ENCODE measurements at regions not wholly inside any gene's neighbourhood (a gene's known extent, or its start where the extent isn't known, plus 50 kb on each side); places are given as distances from the start of the nearest gene placed in this dataset.

- TF ChIP-seq CTCF (IDR thresholded peaks at IDR 0.05) (no peak), POLR2A (IDR thresholded peaks at IDR 0.05) (no peak)
Measured at GRCh38 chr7:145471883-145472282, 636.0 kb upstream of the TPK1 start.
